Loucy (cell line): ENCODE measurements at regions not wholly inside any gene's neighbourhood (a gene's known extent, or its start where the extent isn't known, plus 50 kb on each side); places are given as distances from the start of the nearest gene placed in this dataset.

Experiments used
- H2AFZ ChIP-seq: fragments of 200-600 bp; sonication (generic); 2 replicates; pipeline ENCODE4 v1.6.0; 2016; ENCODE audit warnings: antibody characterized with exemption, mild to moderate bottlenecking, low read length, moderate library complexity
- H3F3A ChIP-seq: fragments of 200-600 bp; 2 replicates; pipeline ENCODE4 v1.6.0; 2016; ENCODE audit warnings: antibody characterized with exemption, low read depth, mild to moderate bottlenecking
- H3K27me3 ChIP-seq: fragments of 200-600 bp; sonication (generic); 2 replicates; pipeline ENCODE4 v1.6.1; 2014; ENCODE audit warnings: low read length, mild to moderate bottlenecking; ENCODE audit not compliant: insufficient read depth, poor library complexity, severe bottlenecking
- H3K36me3 ChIP-seq: fragments of 200-600 bp; sonication (generic); 2 replicates; pipeline ENCODE4 v1.6.1; 2016; ENCODE audit warnings: low read length; ENCODE audit not compliant: insufficient read depth
- H3K4me1 ChIP-seq: fragments of 200-600 bp; sonication (generic); 2 replicates; pipeline ENCODE4 v1.5.1; 2014; ENCODE audit warnings: low read length, mild to moderate bottlenecking; ENCODE audit not compliant: insufficient read depth, poor library complexity, severe bottlenecking
- H3K4me2 ChIP-seq: fragments of 200-600 bp; sonication (generic); 2 replicates; pipeline ENCODE4 v1.6.0; 2014; ENCODE audit warnings: antibody characterized with exemption, low read length, low read depth, mild to moderate bottlenecking; ENCODE audit not compliant: poor library complexity, severe bottlenecking
- H3K4me3 ChIP-seq: fragments of 200-600 bp; sonication (generic); 2 replicates; pipeline ENCODE4 v1.5.1; 2014; ENCODE audit warnings: low read length, mild to moderate bottlenecking, mixed read lengths; ENCODE audit not compliant: poor library complexity, severe bottlenecking
- H3K79me2 ChIP-seq: fragments of 200-600 bp; sonication (generic); 2 replicates; pipeline ENCODE4 v1.6.1; 2014; ENCODE audit warnings: low read length; ENCODE audit not compliant: insufficient read depth
- H3K9ac ChIP-seq: fragments of 200-600 bp; sonication (generic); 2 replicates; pipeline ENCODE4 v1.6.0; 2014; ENCODE audit warnings: mild to moderate bottlenecking, low read depth, low read length, moderate library complexity; ENCODE audit not compliant: poor library complexity, severe bottlenecking
- H3K9me2 ChIP-seq: fragments of 200-600 bp; sonication (generic); replicated peaks from 2 replicates; pipeline ENCODE4 v1.6.1; 2016; ENCODE audit warnings: low read depth, low read length, mixed read lengths
- H3K9me3 ChIP-seq: fragments of 200-600 bp; sonication (generic); 2 replicates; pipeline ENCODE4 v1.6.1; 2014; ENCODE audit warnings: mild to moderate bottlenecking, antibody characterized with exemption, low read length, low read depth; ENCODE audit not compliant: insufficient read depth
- H4K20me1 ChIP-seq: fragments of 200-600 bp; sonication (generic); 2 replicates; pipeline ENCODE4 v1.6.0; 2014; ENCODE audit warnings: antibody characterized with exemption, low read length, mild to moderate bottlenecking; ENCODE audit not compliant: insufficient read depth, poor library complexity, severe bottlenecking
- CTCF ChIP-seq: fragments of 200-600 bp; sonication (generic); conservative IDR thresholded peaks from 2 replicates; pipeline ENCODE4 v1.5.1; 2014; ENCODE audit warnings: mild to moderate bottlenecking, antibody characterized with exemption, low read length
- EZH2phosphoT487 ChIP-seq: fragments of 200-600 bp; IDR thresholded peaks from 2 replicates; pipeline ENCODE4 v1.6.1; 2018; ENCODE audit warnings: antibody characterized with exemption, mild to moderate bottlenecking, moderate library complexity, borderline replicate concordance

- TF ChIP-seq CTCF (no peak), EZH2phosphoT487 (no peak)
- H3F3A ChIP-seq, result no peaks in the 10 kb centered on the region
- peaks cover 7% of the 10 kb centered on the region for H3K4me1 ChIP-seq
- H4K20me1 ChIP-seq, result no peaks in the 10 kb centered on the region
- H3K36me3 ChIP-seq, result no peaks in the 10 kb centered on the region
- no peaks in the 10 kb centered on the region for H3K27me3 ChIP-seq
- no peak overlapping the region for H3K9ac ChIP-seq
- H3K9me2 ChIP-seq, result no peaks in the 10 kb centered on the region
- H3K4me2 ChIP-seq, result no peak overlapping the region
- no peak overlapping the region for H3K4me3 ChIP-seq
- H2AFZ ChIP-seq, result peak overlapping the region; percentile 52
- no peaks in the 10 kb centered on the region for H3K79me2 ChIP-seq
- no peaks in the 10 kb centered on the region for H3K9me3 ChIP-seq
Observed at GRCh38 chr18:44564922-44565321, 115.8 kb upstream of the SETBP1 start.

- Histone ChIP-seq H2AFZ (no peak overlapping the region), H3K4me3 (no peak overlapping the region), H3F3A (no peaks in the 10 kb centered on the region), H3K36me3 (no peaks in the 10 kb centered on the region), H3K9ac (no peak overlapping the region), H3K4me2 (no peak overlapping the region), H3K9me3 (no peaks in the 10 kb centered on the region), H4K20me1 (no peaks in the 10 kb centered on the region), H3K79me2 (no peaks in the 10 kb centered on the region), H3K4me1 (peaks cover 3% of the 10 kb centered on the region), H3K9me2 (no peaks in the 10 kb centered on the region), H3K27me3 (no peaks in the 10 kb centered on the region)
- TF ChIP-seq EZH2phosphoT487, result no peak
- TF ChIP-seq CTCF, result no peak
Observed at GRCh38 chr18:44568342-44568741, 112.3 kb upstream of the SETBP1 start.

GRCh38 chr18:44568986-44569385 is 111.7 kb upstream of the SETBP1 start:
- H3K4me1 ChIP-seq, result peaks cover 2% of the 10 kb centered on the region
- H3K9me2 ChIP-seq, result no peaks in the 10 kb centered on the region
- H2AFZ ChIP-seq, result no peak overlapping the region

GRCh38 chr18:44569391-44570055 is 111.2 kb upstream of the SETBP1 start:
- no peaks in the 10 kb centered on the region for H3F3A ChIP-seq
- H3K4me1 ChIP-seq, result peaks cover 2% of the 10 kb centered on the region
- no peaks in the 10 kb centered on the region for H3K9me2 ChIP-seq
- no peak overlapping the region for H3K4me2 ChIP-seq
- H3K4me3 ChIP-seq, result no peak overlapping the region
- H3K9ac ChIP-seq, result no peak overlapping the region
- H3K27me3 ChIP-seq, result no peaks in the 10 kb centered on the region
- TF ChIP-seq EZH2phosphoT487, result no peak
- no peak for TF ChIP-seq CTCF
- H3K79me2 ChIP-seq, result no peaks in the 10 kb centered on the region
- H3K36me3 ChIP-seq, result no peaks in the 10 kb centered on the region
- no peak overlapping the region for H2AFZ ChIP-seq
- no peaks in the 10 kb centered on the region for H4K20me1 ChIP-seq
- H3K9me3 ChIP-seq, result no peaks in the 10 kb centered on the region

More at GRCh38 chr18:44568986-44569385, 111.7 kb upstream of the SETBP1 start:
- Histone ChIP-seq H3K79me2 (no peaks in the 10 kb centered on the region), H3K27me3 (no peaks in the 10 kb centered on the region), H3F3A (no peaks in the 10 kb centered on the region), H3K4me2 (no peak overlapping the region), H4K20me1 (no peaks in the 10 kb centered on the region), H3K4me3 (no peak overlapping the region), H3K36me3 (no peaks in the 10 kb centered on the region), H3K9me3 (no peaks in the 10 kb centered on the region), H3K9ac (no peak overlapping the region)
- TF ChIP-seq EZH2phosphoT487, result no peak
